ENCODE measurements at regions not wholly inside any gene's neighbourhood (a gene's known extent, or its start where the extent isn't known, plus 50 kb on each side); places are given as distances from the start of the nearest gene placed in this dataset.
"Not testable (repeated sequence)": the region's sequence is repeated elsewhere in the genome, so short reads cannot be mapped to it uniquely, and the experiment has no call there.

- DNase-seq: no peak
Measured at GRCh38 chr6:119517428-119517827, 167.9 kb upstream of the MAN1A1 start.

- no peak for DNase-seq
Measured at GRCh38 chr6:119514345-119514744, 164.8 kb upstream of the MAN1A1 start.

- no peak for DNase-seq
Measured at GRCh38 chr6:119511024-119511423, 161.5 kb upstream of the MAN1A1 start.

- DNase-seq: no peak
Measured at GRCh38 chr6:119510246-119510645, 160.7 kb upstream of the MAN1A1 start.

GRCh38 chr6:119506631-119507174 lies 157.1 kb upstream of the MAN1A1 start:
- DNase-seq: no peak

- DNase-seq: no peak
Measured at GRCh38 chr6:119501798-119502483, 152.4 kb upstream of the MAN1A1 start.

GRCh38 chr6:119499797-119500196 lies 150.2 kb upstream of the MAN1A1 start:
- DNase-seq: no peak

- no peak for DNase-seq
Measured at GRCh38 chr6:119497988-119498727, 148.6 kb upstream of the MAN1A1 start.

GRCh38 chr6:119495230-119495683 lies 145.7 kb upstream of the MAN1A1 start:
- no peak for DNase-seq

GRCh38 chr6:119493980-119494379 lies 144.4 kb upstream of the MAN1A1 start:
- DNase-seq: no peak

- DNase-seq: not testable (repeated sequence)
Measured at GRCh38 chr6:119491112-119491511, 141.6 kb upstream of the MAN1A1 start.

- not testable (repeated sequence) for DNase-seq
Measured at GRCh38 chr6:119490050-119490449, 140.5 kb upstream of the MAN1A1 start.

- DNase-seq: no peak
Measured at GRCh38 chr6:119484598-119484997, 135.0 kb upstream of the MAN1A1 start.

GRCh38 chr6:119483908-119484307 lies 134.3 kb upstream of the MAN1A1 start:
- DNase-seq: no peak

GRCh38 chr6:119482850-119483285 lies 133.3 kb upstream of the MAN1A1 start:
- DNase-seq: no peak

GRCh38 chr6:119481976-119482375 lies 132.4 kb upstream of the MAN1A1 start:
- DNase-seq: no peak

- DNase-seq: no peak
Measured at GRCh38 chr6:119480961-119481497, 131.5 kb upstream of the MAN1A1 start.

GRCh38 chr6:119479860-119480655 lies 130.5 kb upstream of the MAN1A1 start:
- no peak for DNase-seq

- DNase-seq: no peak
Measured at GRCh38 chr6:119476554-119476953, 127.0 kb upstream of the MAN1A1 start.

- no peak for DNase-seq
Measured at GRCh38 chr6:119476024-119476423, 126.5 kb upstream of the MAN1A1 start.

GRCh38 chr6:119470893-119471542 lies 121.5 kb upstream of the MAN1A1 start:
- no peak for DNase-seq

GRCh38 chr6:119467488-119468081 lies 118.0 kb upstream of the MAN1A1 start:
- DNase-seq: no peak

Measured in activated CD4-positive, alpha-beta T cell treated with anti-CD3 and anti-CD28 coated beads, Interleukin-2, Interleukin-6, amounts not matched to agents 100 ng/mL and 50 ng/mL, durations not matched to agents 16 hours and 8 hours (primary cell).